ENCODE measurements at regions not wholly inside any gene's neighbourhood (a gene's known extent, or its start where the extent isn't known, plus 50 kb on each side); places are given as distances from the start of the nearest gene placed in this dataset.

GRCh38 chr11:23606191-23606590 is 745.9 kb upstream of the CCDC179 start:
- Mint-ChIP-seq H3K9me3 (ENCODE audit: unreplicated experiment) (no peaks in the 10 kb centered on the region), H3K4me3 (ENCODE audit: unreplicated experiment) (no peak overlapping the region), H3K36me3 (ENCODE audit: low read depth, unreplicated experiment) (no peaks in the 10 kb centered on the region), H3K4me1 (ENCODE audit: low read depth, unreplicated experiment) (no peaks in the 10 kb centered on the region), H3K27ac (ENCODE audit: unreplicated experiment) (no peak overlapping the region), H3K27me3 (ENCODE audit: low read depth, unreplicated experiment) (no peaks in the 10 kb centered on the region)
- no peaks in the 10 kb centered on the region for H3K9me3 ChIP-seq (ENCODE audit: insufficient read depth, low read depth, low read length)
- no peak overlapping the region for H3K4me3 ChIP-seq (ENCODE audit: insufficient read depth, low read depth, low read length)
- H3K27ac ChIP-seq (ENCODE audit: low read depth, low read length): no peak overlapping the region
- TF ChIP-seq EZH2 (IDR thresholded peaks at IDR 0.05; ENCODE audit: insufficient read depth, low read length): no peak
- no peak for TF ChIP-seq CTCF (IDR thresholded peaks at IDR 0.05; ENCODE audit: insufficient read depth, low read depth, low read length)
- FAIRE-seq (no peak), DNase-seq (ENCODE audit: low read depth) (no peak)
- H3K27me3 ChIP-seq (ENCODE audit: insufficient read depth, low read length): no peaks in the 10 kb centered on the region
- no peaks in the 10 kb centered on the region for H4K20me1 ChIP-seq (ENCODE audit: insufficient read depth, low read length)
- no peaks in the 10 kb centered on the region for H3K79me2 ChIP-seq (ENCODE audit: insufficient read depth, low read length)
- no peak overlapping the region for H2AFZ ChIP-seq (ENCODE audit: low read depth, low read length)
- no peaks in the 10 kb centered on the region for H3K4me1 ChIP-seq (ENCODE audit: insufficient read depth, low read length)
- H3K4me2 ChIP-seq (ENCODE audit: low read length): no peak overlapping the region
- H3K36me3 ChIP-seq (ENCODE audit: insufficient read depth, low read length): no peaks in the 10 kb centered on the region
- no peak overlapping the region for H3K9ac ChIP-seq (ENCODE audit: low read length)

GRCh38 chr11:23611726-23612125 is 751.5 kb upstream of the CCDC179 start:
- H3K27me3 ChIP-seq (ENCODE audit: insufficient read depth, low read length): no peaks in the 10 kb centered on the region
- Mint-ChIP-seq H3K36me3 (ENCODE audit: low read depth, unreplicated experiment) (no peaks in the 10 kb centered on the region), H3K4me3 (ENCODE audit: unreplicated experiment) (no peak overlapping the region), H3K27me3 (ENCODE audit: low read depth, unreplicated experiment) (no peaks in the 10 kb centered on the region), H3K9me3 (ENCODE audit: unreplicated experiment) (peaks cover 2% of the 10 kb centered on the region), H3K4me1 (ENCODE audit: low read depth, unreplicated experiment) (no peaks in the 10 kb centered on the region), H3K27ac (ENCODE audit: unreplicated experiment) (no peak overlapping the region)
- TF ChIP-seq CTCF (IDR thresholded peaks at IDR 0.05; ENCODE audit: insufficient read depth, low read depth, low read length) (no peak), EZH2 (IDR thresholded peaks at IDR 0.05; ENCODE audit: insufficient read depth, low read length) (no peak)
- H4K20me1 ChIP-seq (ENCODE audit: insufficient read depth, low read length): no peaks in the 10 kb centered on the region
- FAIRE-seq: no peak
- no peak overlapping the region for H3K4me2 ChIP-seq (ENCODE audit: low read length)
- H3K9ac ChIP-seq (ENCODE audit: low read length): no peak overlapping the region
- H3K36me3 ChIP-seq (ENCODE audit: insufficient read depth, low read length): no peaks in the 10 kb centered on the region
- no peaks in the 10 kb centered on the region for H3K4me1 ChIP-seq (ENCODE audit: insufficient read depth, low read length)
- no peak overlapping the region for H3K27ac ChIP-seq (ENCODE audit: low read depth, low read length)
- no peaks in the 10 kb centered on the region for H3K79me2 ChIP-seq (ENCODE audit: insufficient read depth, low read length)
- H2AFZ ChIP-seq (ENCODE audit: low read depth, low read length): no peak overlapping the region
- no peaks in the 10 kb centered on the region for H3K9me3 ChIP-seq (ENCODE audit: insufficient read depth, low read depth, low read length)
- no peak overlapping the region for H3K4me3 ChIP-seq (ENCODE audit: insufficient read depth, low read depth, low read length)
- no peak for DNase-seq (ENCODE audit: low read depth)

- peaks cover 2% of the 10 kb centered on the region for H3K9me3 Mint-ChIP-seq (ENCODE audit: unreplicated experiment)
- Histone ChIP-seq H4K20me1 (ENCODE audit: insufficient read depth, low read length) (no peaks in the 10 kb centered on the region), H2AFZ (ENCODE audit: low read depth, low read length) (no peak overlapping the region), H3K36me3 (ENCODE audit: insufficient read depth, low read length) (no peaks in the 10 kb centered on the region), H3K4me3 (ENCODE audit: insufficient read depth, low read depth, low read length) (no peak overlapping the region), H3K9me3 (ENCODE audit: insufficient read depth, low read depth, low read length) (no peaks in the 10 kb centered on the region), H3K9ac (ENCODE audit: low read length) (no peak overlapping the region), H3K4me2 (ENCODE audit: low read length) (no peak overlapping the region), H3K4me1 (ENCODE audit: insufficient read depth, low read length) (no peaks in the 10 kb centered on the region), H3K79me2 (ENCODE audit: insufficient read depth, low read length) (no peaks in the 10 kb centered on the region), H3K27me3 (ENCODE audit: insufficient read depth, low read length) (no peaks in the 10 kb centered on the region), H3K27ac (ENCODE audit: low read depth, low read length) (no peak overlapping the region)
- no peak for DNase-seq (ENCODE audit: low read depth)
- TF ChIP-seq EZH2 (IDR thresholded peaks at IDR 0.05; ENCODE audit: insufficient read depth, low read length) (no peak), CTCF (IDR thresholded peaks at IDR 0.05; ENCODE audit: insufficient read depth, low read depth, low read length) (no peak)
- no peak for FAIRE-seq
- H3K4me3 Mint-ChIP-seq (ENCODE audit: unreplicated experiment): no peak overlapping the region
- H3K4me1 Mint-ChIP-seq (ENCODE audit: low read depth, unreplicated experiment): no peaks in the 10 kb centered on the region
- H3K27me3 Mint-ChIP-seq (ENCODE audit: low read depth, unreplicated experiment): no peaks in the 10 kb centered on the region
- no peaks in the 10 kb centered on the region for H3K36me3 Mint-ChIP-seq (ENCODE audit: low read depth, unreplicated experiment)
- no peak overlapping the region for H3K27ac Mint-ChIP-seq (ENCODE audit: unreplicated experiment)
Observed at GRCh38 chr11:23620617-23621016, 760.3 kb upstream of the CCDC179 start.
